Ishikawa (cell line): ENCODE measurements at regions not wholly inside any gene's neighbourhood (a gene's known extent, or its start where the extent isn't known, plus 50 kb on each side); places are given as distances from the start of the nearest gene placed in this dataset.

ENCODE experiments used
- CEBPB ChIP-seq: IDR thresholded peaks from 2 replicates; pipeline ENCODE4 v1.6.1; 2012
- CREB1 ChIP-seq: IDR thresholded peaks from 2 replicates; pipeline ENCODE4 v1.6.1; 2012; ENCODE audit warnings: low read depth
- EGR1 ChIP-seq: IDR thresholded peaks from 2 replicates; pipeline ENCODE4 v1.6.1; 2012
- EP300 ChIP-seq: IDR thresholded peaks from 2 replicates; pipeline ENCODE4 v1.6.1; 2012; ENCODE audit warnings: borderline replicate concordance
- FOXM1 ChIP-seq: IDR thresholded peaks from 2 replicates; pipeline ENCODE4 v1.6.1; 2012; ENCODE audit warnings: low read depth, borderline replicate concordance
- NFIC ChIP-seq: IDR thresholded peaks from 2 replicates; pipeline ENCODE4 v1.6.1; 2012
- RAD21 ChIP-seq: IDR thresholded peaks from 2 replicates; pipeline ENCODE4 v1.6.1; 2012; ENCODE audit warnings: low read depth
- REST ChIP-seq: IDR thresholded peaks from 2 replicates; pipeline ENCODE4 v1.6.1; 2012; ENCODE audit warnings: low read depth, mild to moderate bottlenecking
- TAF1 ChIP-seq: IDR thresholded peaks from 2 replicates; pipeline ENCODE4 v1.6.1; 2012; ENCODE audit warnings: low read depth, mild to moderate bottlenecking
- TCF12 ChIP-seq: IDR thresholded peaks from 2 replicates; pipeline ENCODE4 v1.6.1; 2012; ENCODE audit warnings: low read depth
- TEAD4 ChIP-seq: IDR thresholded peaks from 2 replicates; pipeline ENCODE4 v1.6.1; 2012
- USF1 ChIP-seq: IDR thresholded peaks from 2 replicates; pipeline ENCODE4 v1.6.1; 2012
- YY1 ChIP-seq: IDR thresholded peaks from 2 replicates; pipeline ENCODE4 v1.6.1; 2012; ENCODE audit warnings: low read depth
- ZBTB7A ChIP-seq: IDR thresholded peaks from 2 replicates; pipeline ENCODE4 v1.6.1; 2012; ENCODE audit warnings: low read depth
- TF ChIP-seq, protein P1 (sequence below): IDR thresholded peaks from 2 replicates; pipeline ENCODE4 v1.6.1; 2012

DNA sequence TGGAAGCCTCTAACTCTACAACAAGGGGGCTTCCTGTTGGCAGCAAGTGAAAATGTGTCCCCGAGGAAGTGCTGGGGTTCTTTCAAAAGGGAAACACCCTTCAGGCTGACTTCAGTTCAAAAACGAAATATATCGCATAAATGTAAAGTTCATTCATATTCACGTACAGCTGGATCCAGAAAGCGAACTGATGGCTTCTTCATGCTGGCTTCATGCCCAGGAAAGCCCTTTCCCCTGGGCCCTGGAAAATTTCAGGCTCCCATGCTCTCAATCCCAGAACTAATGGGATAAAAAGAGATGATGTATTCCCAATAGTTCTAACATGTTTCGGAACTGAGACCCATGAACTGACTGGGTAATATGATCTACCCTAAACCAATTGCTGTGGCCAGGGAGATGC, 104.7 kb upstream of the CDH13 start:
- TF ChIP-seq REST (no peak), YY1 (no peak)

- TF ChIP-seq USF1 (no peak), TEAD4 (no peak), RAD21 (no peak)
These were observed 108.0 kb upstream of the CDH13 start for GRCh38 chr16:82518811-82519210.

DNA sequence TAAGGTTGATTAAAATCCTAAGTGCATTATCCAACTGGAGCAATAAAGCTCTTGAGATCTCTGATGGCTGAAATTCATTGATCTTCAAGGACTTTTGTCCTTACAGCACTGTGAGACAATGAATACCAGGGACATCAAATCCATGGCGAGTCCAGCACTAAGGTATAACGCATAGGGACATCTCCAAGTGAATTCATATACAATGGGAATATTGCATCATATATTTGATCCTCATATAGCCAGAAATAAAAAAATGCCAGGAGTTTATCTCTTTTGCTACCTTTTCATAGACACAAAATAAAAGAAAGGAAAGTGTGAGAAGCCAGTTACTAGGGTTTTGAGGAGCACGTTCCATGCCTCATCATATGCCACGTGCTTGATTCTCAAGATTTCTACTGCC, 112.5 kb upstream of the CDH13 start:
- TF ChIP-seq TEAD4, result no peak
- no peak for TF ChIP-seq EP300
- TF ChIP-seq REST, result no peak
- TF ChIP-seq CREB1, result no peak
- TF ChIP-seq, protein P1, sequence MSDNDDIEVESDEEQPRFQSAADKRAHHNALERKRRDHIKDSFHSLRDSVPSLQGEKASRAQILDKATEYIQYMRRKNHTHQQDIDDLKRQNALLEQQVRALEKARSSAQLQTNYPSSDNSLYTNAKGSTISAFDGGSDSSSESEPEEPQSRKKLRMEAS, result no peak
- TF ChIP-seq NFIC, result no peak
- TF ChIP-seq YY1, result no peak
- TF ChIP-seq ZBTB7A, result no peak
- no peak for TF ChIP-seq RAD21
- no peak for TF ChIP-seq TCF12
- TF ChIP-seq EGR1, result no peak
- no peak for TF ChIP-seq TAF1
- no peak for TF ChIP-seq FOXM1
- no peak for TF ChIP-seq USF1
- TF ChIP-seq CEBPB, result no peak

DNA sequence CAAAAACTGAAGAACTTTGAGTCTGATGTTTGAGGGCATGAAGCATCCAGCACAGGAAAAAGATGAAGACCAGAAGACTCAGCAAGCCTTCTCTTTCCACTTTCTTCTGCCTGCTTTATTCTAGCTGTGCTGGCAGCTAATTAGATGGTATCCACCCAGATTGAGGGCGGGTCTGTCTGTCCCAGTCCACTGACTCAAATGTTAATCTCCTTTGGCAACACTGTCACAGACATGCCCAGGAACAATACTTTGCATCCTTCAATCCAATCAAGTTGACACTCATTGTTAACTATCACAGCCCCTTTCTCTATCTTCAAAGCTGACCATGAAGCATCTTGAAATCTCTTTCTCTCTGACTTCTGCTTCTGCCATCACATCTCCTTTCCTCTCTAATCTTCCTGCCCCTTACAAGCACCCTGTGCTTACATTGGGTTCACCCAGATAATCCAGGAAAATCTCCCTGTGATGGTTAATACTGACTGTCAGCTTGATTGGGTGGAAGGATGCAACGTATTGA, 115.9 kb upstream of the CDH13 start:
- TF ChIP-seq EP300 (no peak), FOXM1 (no peak), REST (no peak), YY1 (no peak), EGR1 (no peak), NFIC (no peak), TCF12 (no peak), RAD21 (no peak), ZBTB7A (no peak), CREB1 (no peak), TAF1 (no peak), CEBPB (no peak), USF1 (no peak), TEAD4 (no peak)
- TF ChIP-seq, protein P1, result no peak
